HCT116 (cell line): ENCODE measurements at regions not wholly inside any gene's neighbourhood (a gene's known extent, or its start where the extent isn't known, plus 50 kb on each side); places are given as distances from the start of the nearest gene placed in this dataset.

Experiments
- CBX3 ChIP-seq: IDR thresholded peaks from 2 replicates; pipeline ENCODE4 v1.6.1; 2012; ENCODE audit warnings: low read depth
- EGR1 ChIP-seq: IDR thresholded peaks from 2 replicates; pipeline ENCODE4 v1.6.1; 2012; ENCODE audit warnings: low read depth
- EZH2phosphoT487 ChIP-seq: fragments of 200-600 bp; IDR thresholded peaks from 2 replicates; pipeline ENCODE4 v1.6.1; 2018; ENCODE audit warnings: antibody characterized with exemption, borderline replicate concordance
- JUND ChIP-seq: IDR thresholded peaks from 2 replicates; pipeline ENCODE4 v1.6.1; 2012
- POLR2A ChIP-seq: IDR thresholded peaks from 2 replicates; pipeline ENCODE4 v1.7.0; 2011; ENCODE audit warnings: borderline replicate concordance; ENCODE audit not compliant: insufficient read depth, insufficient read length; ENCODE audit errors: extremely low read depth
- RAD21 ChIP-seq: IDR thresholded peaks from 2 replicates; pipeline ENCODE4 v1.6.1; 2012; ENCODE audit warnings: low read depth, mild to moderate bottlenecking
- SIN3A ChIP-seq: IDR thresholded peaks from 2 replicates; pipeline ENCODE4 v1.6.1; 2012; ENCODE audit warnings: low read depth
- TCF7L2 ChIP-seq: IDR thresholded peaks from 2 replicates; pipeline ENCODE4 v1.7.0; 2011; ENCODE audit warnings: borderline replicate concordance, inconsistent platforms; ENCODE audit not compliant: insufficient read depth, insufficient read length; ENCODE audit errors: extremely low read depth
- TF ChIP-seq, protein P1 (sequence below), 3 experiments: fragments of 200-600 bp in 1 of 3; sonication (generic) in 1 of 3; IDR thresholded peaks in 2 of 3; conservative IDR thresholded peaks in 1 of 3; 2 replicates each; pipeline ENCODE4 v1.5.1; 2012 to 2017; ENCODE audit warnings: low read depth in 2 of 3, low read length in 2 of 3, antibody characterized with exemption in 1 of 3, borderline replicate concordance in 1 of 3, control low read depth in 1 of 3, mild to moderate bottlenecking in 1 of 3, mixed read lengths in 1 of 3, mixed run types in 1 of 3, moderate library complexity in 1 of 3; ENCODE audit not compliant: insufficient read depth in 1 of 3
- TF ChIP-seq, protein P2 (sequence below): IDR thresholded peaks from 2 replicates; pipeline ENCODE4 v1.6.1; 2012; ENCODE audit warnings: low read depth

DNA sequence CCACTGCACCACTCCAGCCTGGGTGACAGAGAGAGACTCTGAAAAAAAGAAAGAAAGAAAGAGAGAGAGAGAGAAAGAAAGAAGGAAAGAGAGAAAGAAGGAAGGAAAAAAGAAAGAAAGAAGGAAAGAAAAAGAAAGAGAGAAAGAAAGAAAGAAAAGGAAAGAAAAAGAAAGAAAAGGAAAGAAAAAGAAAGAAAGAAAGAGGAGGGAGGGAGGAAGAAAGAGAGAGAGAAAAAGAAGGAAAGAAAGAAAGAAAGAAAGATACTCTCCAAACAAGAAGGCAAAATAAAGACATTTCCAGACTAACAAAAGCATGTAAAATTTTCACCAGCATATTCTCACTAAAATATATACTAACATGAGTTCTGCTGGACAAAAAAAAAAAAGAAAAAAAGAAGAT lies 228.7 kb downstream of the DPH6 start:
- TF ChIP-seq, protein P1, sequence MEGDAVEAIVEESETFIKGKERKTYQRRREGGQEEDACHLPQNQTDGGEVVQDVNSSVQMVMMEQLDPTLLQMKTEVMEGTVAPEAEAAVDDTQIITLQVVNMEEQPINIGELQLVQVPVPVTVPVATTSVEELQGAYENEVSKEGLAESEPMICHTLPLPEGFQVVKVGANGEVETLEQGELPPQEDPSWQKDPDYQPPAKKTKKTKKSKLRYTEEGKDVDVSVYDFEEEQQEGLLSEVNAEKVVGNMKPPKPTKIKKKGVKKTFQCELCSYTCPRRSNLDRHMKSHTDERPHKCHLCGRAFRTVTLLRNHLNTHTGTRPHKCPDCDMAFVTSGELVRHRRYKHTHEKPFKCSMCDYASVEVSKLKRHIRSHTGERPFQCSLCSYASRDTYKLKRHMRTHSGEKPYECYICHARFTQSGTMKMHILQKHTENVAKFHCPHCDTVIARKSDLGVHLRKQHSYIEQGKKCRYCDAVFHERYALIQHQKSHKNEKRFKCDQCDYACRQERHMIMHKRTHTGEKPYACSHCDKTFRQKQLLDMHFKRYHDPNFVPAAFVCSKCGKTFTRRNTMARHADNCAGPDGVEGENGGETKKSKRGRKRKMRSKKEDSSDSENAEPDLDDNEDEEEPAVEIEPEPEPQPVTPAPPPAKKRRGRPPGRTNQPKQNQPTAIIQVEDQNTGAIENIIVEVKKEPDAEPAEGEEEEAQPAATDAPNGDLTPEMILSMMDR (IDR thresholded peaks at IDR 0.05 in 2 of 3, conservative IDR thresholded peaks at IDR 0.05 in 1 of 3; ENCODE audit: borderline replicate concordance in 1 of 3, insufficient read depth in 1 of 3, low read depth in 2 of 3, low read length in 2 of 3): no peak
- TF ChIP-seq POLR2A (no peak), EZH2phosphoT487 (no peak), EGR1 (no peak), TCF7L2 (no peak), SIN3A (no peak), RAD21 (no peak), JUND (no peak), CBX3 (no peak)
- TF ChIP-seq, protein P2, sequence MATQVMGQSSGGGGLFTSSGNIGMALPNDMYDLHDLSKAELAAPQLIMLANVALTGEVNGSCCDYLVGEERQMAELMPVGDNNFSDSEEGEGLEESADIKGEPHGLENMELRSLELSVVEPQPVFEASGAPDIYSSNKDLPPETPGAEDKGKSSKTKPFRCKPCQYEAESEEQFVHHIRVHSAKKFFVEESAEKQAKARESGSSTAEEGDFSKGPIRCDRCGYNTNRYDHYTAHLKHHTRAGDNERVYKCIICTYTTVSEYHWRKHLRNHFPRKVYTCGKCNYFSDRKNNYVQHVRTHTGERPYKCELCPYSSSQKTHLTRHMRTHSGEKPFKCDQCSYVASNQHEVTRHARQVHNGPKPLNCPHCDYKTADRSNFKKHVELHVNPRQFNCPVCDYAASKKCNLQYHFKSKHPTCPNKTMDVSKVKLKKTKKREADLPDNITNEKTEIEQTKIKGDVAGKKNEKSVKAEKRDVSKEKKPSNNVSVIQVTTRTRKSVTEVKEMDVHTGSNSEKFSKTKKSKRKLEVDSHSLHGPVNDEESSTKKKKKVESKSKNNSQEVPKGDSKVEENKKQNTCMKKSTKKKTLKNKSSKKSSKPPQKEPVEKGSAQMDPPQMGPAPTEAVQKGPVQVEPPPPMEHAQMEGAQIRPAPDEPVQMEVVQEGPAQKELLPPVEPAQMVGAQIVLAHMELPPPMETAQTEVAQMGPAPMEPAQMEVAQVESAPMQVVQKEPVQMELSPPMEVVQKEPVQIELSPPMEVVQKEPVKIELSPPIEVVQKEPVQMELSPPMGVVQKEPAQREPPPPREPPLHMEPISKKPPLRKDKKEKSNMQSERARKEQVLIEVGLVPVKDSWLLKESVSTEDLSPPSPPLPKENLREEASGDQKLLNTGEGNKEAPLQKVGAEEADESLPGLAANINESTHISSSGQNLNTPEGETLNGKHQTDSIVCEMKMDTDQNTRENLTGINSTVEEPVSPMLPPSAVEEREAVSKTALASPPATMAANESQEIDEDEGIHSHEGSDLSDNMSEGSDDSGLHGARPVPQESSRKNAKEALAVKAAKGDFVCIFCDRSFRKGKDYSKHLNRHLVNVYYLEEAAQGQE: no peak
